ENCODE measurements at regions not wholly inside any gene's neighbourhood (a gene's known extent, or its start where the extent isn't known, plus 50 kb on each side); places are given as distances from the start of the nearest gene placed in this dataset.

DNA sequence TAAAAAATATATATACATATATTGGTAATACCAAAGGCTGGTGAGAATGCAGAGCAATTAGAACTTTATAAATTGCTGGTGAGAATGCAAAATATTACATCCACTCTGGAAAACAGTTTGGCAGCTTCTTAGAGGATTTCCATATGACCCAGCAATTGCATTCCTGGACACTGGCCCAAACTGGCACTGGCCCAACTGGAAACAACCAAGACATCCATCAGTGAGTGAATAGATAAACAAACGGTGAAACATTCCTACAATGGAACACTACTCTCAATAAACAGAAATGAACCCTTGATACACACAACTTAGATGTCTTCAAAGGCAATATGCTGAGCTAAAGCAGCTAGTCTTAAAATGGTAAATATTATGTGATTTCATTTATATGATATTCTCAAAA is 524.2 kb downstream of the IQCM start:
- no peak for DNase-seq
- peaks cover 0 to 3% (median 0%) of the 10 kb centered on the region in 3 donors for H3K4me1 ChIP-seq
- H3K27me3 ChIP-seq, result no peaks in the 10 kb centered on the region
- intact Hi-C loops (cut with DNase I), result no loop called here
- H3K4me3 ChIP-seq, result no peak overlapping the region
- WGBS, 2 donors, result 5% methylated on average over 1 of the region's 1 CpG
- TF ChIP-seq, protein P1, sequence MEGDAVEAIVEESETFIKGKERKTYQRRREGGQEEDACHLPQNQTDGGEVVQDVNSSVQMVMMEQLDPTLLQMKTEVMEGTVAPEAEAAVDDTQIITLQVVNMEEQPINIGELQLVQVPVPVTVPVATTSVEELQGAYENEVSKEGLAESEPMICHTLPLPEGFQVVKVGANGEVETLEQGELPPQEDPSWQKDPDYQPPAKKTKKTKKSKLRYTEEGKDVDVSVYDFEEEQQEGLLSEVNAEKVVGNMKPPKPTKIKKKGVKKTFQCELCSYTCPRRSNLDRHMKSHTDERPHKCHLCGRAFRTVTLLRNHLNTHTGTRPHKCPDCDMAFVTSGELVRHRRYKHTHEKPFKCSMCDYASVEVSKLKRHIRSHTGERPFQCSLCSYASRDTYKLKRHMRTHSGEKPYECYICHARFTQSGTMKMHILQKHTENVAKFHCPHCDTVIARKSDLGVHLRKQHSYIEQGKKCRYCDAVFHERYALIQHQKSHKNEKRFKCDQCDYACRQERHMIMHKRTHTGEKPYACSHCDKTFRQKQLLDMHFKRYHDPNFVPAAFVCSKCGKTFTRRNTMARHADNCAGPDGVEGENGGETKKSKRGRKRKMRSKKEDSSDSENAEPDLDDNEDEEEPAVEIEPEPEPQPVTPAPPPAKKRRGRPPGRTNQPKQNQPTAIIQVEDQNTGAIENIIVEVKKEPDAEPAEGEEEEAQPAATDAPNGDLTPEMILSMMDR (IDR thresholded peaks at IDR 0.05), result no peak
- TF ChIP-seq POLR2A (IDR thresholded peaks at IDR 0.05), result no peak
- no peak overlapping the region for H3K27ac ChIP-seq
- H3K36me3 ChIP-seq, result no peaks in the 10 kb centered on the region
- H3K9me3 ChIP-seq, result no peaks in the 10 kb centered on the region

- no peaks in the 10 kb centered on the region for H3K27me3 ChIP-seq
Observed at GRCh38 chr4:149280806-149281205, 534.8 kb downstream of the IQCM start.

GRCh38 chr4:149279776-149280175 is 535.9 kb downstream of the IQCM start:
- Histone ChIP-seq H3K4me3 (no peak overlapping the region), H3K4me1 (no peaks in the 10 kb centered on the region), H3K27ac (no peak overlapping the region), H3K27me3 (no peaks in the 10 kb centered on the region), H3K36me3 (no peaks in the 10 kb centered on the region), H3K9me3 (peaks cover 0 to 6% (median 0%) of the 10 kb centered on the region in 3 donors)
- intact Hi-C loops (cut with DNase I), result no loop called here
- 19 to 40% methylated on average over 4 of the region's 4 CpGs for WGBS, 2 donors
- TF ChIP-seq, protein P1 (IDR thresholded peaks at IDR 0.05), result no peak
- TF ChIP-seq POLR2A (IDR thresholded peaks at IDR 0.05), result no peak
- DNase-seq, result no peak

More at GRCh38 chr4:149280806-149281205, 534.8 kb downstream of the IQCM start:
- no peaks in the 10 kb centered on the region for H3K36me3 ChIP-seq
- intact Hi-C loops (cut with DNase I), result no loop called here
- no peaks in the 10 kb centered on the region for H3K4me1 ChIP-seq
- WGBS, 2 donors, result 50 to 62% methylated on average over 3 of the region's 3 CpGs
- H3K9me3 ChIP-seq, result no peaks in the 10 kb centered on the region
- no peak overlapping the region for H3K27ac ChIP-seq
- no peak overlapping the region for H3K4me3 ChIP-seq
- no peak for DNase-seq
- no peak for TF ChIP-seq POLR2A (IDR thresholded peaks at IDR 0.05)
- TF ChIP-seq, protein P1 (IDR thresholded peaks at IDR 0.05), result no peak

DNA sequence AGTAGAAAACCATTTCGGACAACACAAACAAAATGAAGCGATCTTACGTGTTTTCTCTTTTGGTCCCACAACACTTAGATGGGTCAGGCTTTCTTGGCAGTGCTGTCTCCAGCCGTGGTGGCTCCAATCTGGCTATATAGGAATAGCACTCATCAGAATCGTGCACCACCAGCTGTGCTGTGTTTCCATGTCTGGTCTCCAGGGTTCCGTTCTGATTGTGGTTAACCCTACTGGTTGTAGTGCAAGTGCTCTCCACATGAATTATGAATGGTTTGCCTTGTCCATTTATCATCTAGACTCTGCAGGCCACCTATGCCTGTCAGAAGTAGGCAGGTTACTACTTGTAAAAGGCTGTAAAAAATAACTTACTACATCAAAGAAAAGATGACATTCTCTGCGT is 536.3 kb downstream of the IQCM start:
- DNase-seq, result no peak
- Histone ChIP-seq H3K27me3 (no peaks in the 10 kb centered on the region), H3K9me3 (peaks cover 0 to 6% (median 0%) of the 10 kb centered on the region in 3 donors), H3K4me1 (no peaks in the 10 kb centered on the region), H3K4me3 (no peak overlapping the region), H3K27ac (no peak overlapping the region), H3K36me3 (no peaks in the 10 kb centered on the region)
- TF ChIP-seq, protein P1 (IDR thresholded peaks at IDR 0.05), result no peak
- no peak for TF ChIP-seq POLR2A (IDR thresholded peaks at IDR 0.05)
- WGBS, 2 donors, result 68 to 74% methylated on average over 7 of the region's 7 CpGs
- intact Hi-C loops (cut with DNase I), result no loop called here

- no peak for DNase-seq
- Histone ChIP-seq H3K9me3 (peaks cover 0 to 6% (median 0%) of the 10 kb centered on the region in 3 donors), H3K27me3 (no peaks in the 10 kb centered on the region), H3K36me3 (no peaks in the 10 kb centered on the region), H3K4me3 (no peak overlapping the region), H3K4me1 (no peaks in the 10 kb centered on the region), H3K27ac (no peak overlapping the region)
- intact Hi-C loops (cut with DNase I), result no loop called here
- 59 to 78% methylated on average over 2 of the region's 2 CpGs for WGBS, 2 donors
- TF ChIP-seq, protein P1 (IDR thresholded peaks at IDR 0.05), result no peak
- no peak for TF ChIP-seq POLR2A (IDR thresholded peaks at IDR 0.05)
Observed at GRCh38 chr4:149277705-149278104, 537.9 kb downstream of the IQCM start.

Data from esophagus squamous epithelium (tissue), 5 donors.